SK-N-MC (cell line): ENCODE measurements at regions not wholly inside any gene's neighbourhood (a gene's known extent, or its start where the extent isn't known, plus 50 kb on each side); places are given as distances from the start of the nearest gene placed in this dataset.

Experiments used
- EZH2 ChIP-seq: fragments of 200-600 bp; sonication (generic); IDR thresholded peaks from one replicate; pipeline ENCODE4 v1.6.1; 2017; ENCODE audit warnings: antibody characterized with exemption
- POLR2AphosphoS5 ChIP-seq: IDR thresholded peaks from 2 replicates; pipeline ENCODE4 v1.6.1; 2012; ENCODE audit warnings: mild to moderate bottlenecking, low read depth, low read length, borderline replicate concordance

DNA sequence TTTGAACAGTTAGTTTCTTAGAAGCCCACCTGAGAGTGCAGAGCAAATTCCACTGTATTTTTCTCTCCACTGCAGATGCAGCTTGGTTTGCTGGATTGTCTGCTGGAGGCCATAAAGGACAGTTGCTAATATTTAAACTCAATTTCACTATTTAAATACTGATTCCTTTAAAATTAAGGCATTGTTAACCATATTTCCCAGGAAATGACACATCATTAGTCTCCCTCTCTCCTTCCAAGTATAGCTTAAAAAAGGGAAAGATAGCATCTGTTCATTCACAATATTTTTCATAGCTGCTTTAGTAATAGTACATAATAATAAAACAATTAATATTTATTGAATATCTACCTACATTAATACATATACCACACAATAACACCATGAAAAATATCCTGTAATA is 252.9 kb downstream of the HGF start:
- TF ChIP-seq EZH2 (no peak), POLR2AphosphoS5 (no peak)
